ENCODE measurements at regions not wholly inside any gene's neighbourhood (a gene's known extent, or its start where the extent isn't known, plus 50 kb on each side); places are given as distances from the start of the nearest gene placed in this dataset.

DNA sequence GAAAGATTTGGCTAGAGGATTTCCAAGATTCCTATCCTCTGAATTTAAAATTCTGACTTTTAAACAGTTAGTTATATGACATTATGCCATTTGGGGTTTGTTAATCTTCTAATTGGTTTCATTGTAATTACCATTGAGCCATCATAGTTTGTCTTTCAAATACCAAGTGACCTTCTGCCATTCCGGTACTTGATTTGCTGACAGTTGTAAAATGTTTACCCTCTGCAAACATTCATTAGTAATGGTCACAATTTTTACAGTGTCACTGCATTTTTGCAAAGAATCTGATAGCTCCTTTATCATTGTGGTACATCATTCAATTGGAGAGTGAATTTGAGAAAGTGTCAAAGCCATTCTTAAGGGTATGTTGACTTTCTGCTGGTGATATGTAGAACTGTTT lies 645.0 kb upstream of the TBL1XR1 start:
- H3K4me1 ChIP-seq: peaks cover 4% of the 10 kb centered on the region; the same call in 1 of the 2 replicates
- no peak overlapping the region for H3K4me3 ChIP-seq (ENCODE audit: low read depth, low read length)
- DNase-seq: no peak
- no peaks in the 10 kb centered on the region for H3K9me3 ChIP-seq
- TF ChIP-seq, protein P1, sequence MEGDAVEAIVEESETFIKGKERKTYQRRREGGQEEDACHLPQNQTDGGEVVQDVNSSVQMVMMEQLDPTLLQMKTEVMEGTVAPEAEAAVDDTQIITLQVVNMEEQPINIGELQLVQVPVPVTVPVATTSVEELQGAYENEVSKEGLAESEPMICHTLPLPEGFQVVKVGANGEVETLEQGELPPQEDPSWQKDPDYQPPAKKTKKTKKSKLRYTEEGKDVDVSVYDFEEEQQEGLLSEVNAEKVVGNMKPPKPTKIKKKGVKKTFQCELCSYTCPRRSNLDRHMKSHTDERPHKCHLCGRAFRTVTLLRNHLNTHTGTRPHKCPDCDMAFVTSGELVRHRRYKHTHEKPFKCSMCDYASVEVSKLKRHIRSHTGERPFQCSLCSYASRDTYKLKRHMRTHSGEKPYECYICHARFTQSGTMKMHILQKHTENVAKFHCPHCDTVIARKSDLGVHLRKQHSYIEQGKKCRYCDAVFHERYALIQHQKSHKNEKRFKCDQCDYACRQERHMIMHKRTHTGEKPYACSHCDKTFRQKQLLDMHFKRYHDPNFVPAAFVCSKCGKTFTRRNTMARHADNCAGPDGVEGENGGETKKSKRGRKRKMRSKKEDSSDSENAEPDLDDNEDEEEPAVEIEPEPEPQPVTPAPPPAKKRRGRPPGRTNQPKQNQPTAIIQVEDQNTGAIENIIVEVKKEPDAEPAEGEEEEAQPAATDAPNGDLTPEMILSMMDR (IDR thresholded peaks at IDR 0.05; ENCODE audit: low read depth, low read length): no peak
- H3K27me3 ChIP-seq: no peaks in the 10 kb centered on the region
- H3K36me3 ChIP-seq: no peaks in the 10 kb centered on the region

DNA sequence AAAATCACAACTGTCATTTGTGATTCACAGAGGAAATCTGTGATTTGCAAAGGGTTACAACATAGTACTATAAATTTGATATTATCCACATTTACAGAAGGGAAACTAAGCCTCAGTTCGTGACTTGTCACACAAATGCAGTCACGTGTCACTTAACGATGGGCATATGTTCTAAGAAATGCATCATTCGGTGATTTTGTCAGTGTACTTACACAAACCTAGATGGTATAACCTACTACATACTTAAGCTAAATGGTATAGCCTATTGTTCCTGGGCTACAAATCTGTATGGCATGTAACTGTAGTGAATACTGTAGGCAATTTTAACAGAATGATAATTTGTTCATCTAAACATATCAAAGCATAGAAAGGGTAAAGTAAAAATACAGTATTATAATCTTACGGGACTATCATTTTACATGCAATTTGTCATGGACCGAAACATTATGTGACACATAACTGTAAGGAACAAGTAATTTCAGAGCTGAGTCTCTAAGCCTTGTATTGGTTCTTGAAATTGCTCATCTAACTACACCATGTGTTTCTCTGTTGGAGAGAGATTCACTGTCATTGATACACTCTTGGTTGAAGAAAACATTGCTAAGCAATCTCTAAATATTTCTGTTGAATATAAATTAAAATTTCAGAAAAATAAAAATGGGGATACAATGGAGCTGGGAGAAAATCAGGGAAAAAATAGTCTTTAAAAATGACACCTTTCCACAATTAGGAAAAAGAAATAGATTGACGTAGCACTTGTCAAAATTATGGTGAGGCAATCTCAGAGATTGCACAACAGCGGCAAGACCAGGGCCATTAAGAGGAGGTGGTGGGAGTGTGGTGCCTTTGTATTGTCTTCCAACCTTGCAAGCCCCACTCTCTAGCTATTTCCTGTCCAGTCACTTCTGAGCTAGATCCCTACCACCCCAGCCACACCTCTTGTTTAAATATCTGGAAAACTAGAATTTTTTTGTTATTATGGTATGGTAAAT lies 645.8 kb upstream of the TBL1XR1 start:
- H3K9me3 ChIP-seq: no peaks in the 10 kb centered on the region
- H3K36me3 ChIP-seq: no peaks in the 10 kb centered on the region
- DNase-seq: no peak
- no peak overlapping the region for H3K4me3 ChIP-seq (ENCODE audit: low read depth, low read length)
- peaks cover 4% of the 10 kb centered on the region; the same call in 1 of the 2 replicates for H3K4me1 ChIP-seq
- TF ChIP-seq, protein P1 (IDR thresholded peaks at IDR 0.05; ENCODE audit: low read depth, low read length): no peak
- H3K27me3 ChIP-seq: no peaks in the 10 kb centered on the region

DNA sequence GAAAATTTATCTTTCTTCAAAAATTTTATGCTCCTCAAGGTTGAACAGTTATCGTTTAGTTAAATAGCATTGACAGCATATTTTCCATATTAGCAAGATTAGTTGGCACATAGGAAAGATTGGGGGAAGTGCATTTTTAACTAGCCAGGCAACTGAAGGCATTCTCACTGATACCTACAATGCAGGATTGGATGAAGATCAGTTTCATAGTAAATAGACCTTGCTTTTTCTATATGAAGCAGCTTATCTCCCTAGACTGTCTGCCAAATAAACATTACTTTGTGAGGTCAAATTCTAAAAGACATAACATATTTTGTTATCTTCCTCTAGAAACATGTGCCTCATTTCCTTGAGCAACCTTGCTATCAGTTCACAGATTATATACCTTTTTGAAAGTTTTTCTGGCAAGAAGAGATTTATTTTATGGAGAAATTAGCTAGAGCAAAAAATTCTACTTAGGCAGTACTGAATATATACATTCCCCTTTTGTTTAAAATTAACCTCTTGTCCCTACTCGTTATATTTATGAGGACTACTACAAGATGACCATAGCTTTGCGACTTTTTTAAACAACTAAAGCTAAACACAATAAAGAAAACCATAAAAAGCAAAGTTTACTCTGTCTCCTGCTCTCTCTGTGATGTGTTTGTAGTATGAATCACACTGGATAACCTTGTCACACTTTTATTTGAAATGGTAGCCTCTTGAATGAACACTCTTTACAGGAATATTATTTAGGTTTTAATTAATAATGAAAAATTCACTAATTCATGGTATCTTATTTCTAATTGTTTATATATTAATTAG lies 654.9 kb upstream of the TBL1XR1 start:
- Histone ChIP-seq H3K9me3 (no peaks in the 10 kb centered on the region), H3K27me3 (no peaks in the 10 kb centered on the region), H3K4me3 (ENCODE audit: low read depth, low read length) (no peak overlapping the region), H3K36me3 (no peaks in the 10 kb centered on the region), H3K4me1 (peaks cover 25% of the 10 kb centered on the region)
- TF ChIP-seq, protein P1 (IDR thresholded peaks at IDR 0.05; ENCODE audit: low read depth, low read length): no peak
- DNase-seq: no peak

DNA sequence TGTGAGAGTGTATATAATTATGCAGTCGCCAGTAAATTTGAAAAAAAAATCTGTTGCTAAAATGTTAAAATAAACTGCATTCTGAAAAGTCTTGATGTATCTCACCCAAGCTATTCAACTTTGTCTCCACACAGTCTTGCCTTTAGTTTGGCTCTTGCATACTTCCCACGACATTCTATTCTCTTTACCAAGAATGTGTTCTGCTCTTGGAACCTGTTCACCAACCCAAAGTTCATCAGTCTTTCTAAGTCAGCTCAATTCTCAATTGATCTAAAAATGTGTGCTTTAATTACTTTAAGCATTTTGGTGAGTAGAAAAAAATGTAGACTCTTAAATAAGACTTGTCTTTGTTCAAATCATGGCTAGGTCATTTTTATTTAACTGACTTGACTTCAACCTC lies 657.7 kb upstream of the TBL1XR1 start:
- DNase-seq: no peak
- no peak overlapping the region for H3K4me3 ChIP-seq (ENCODE audit: low read depth, low read length)
- H3K9me3 ChIP-seq: no peaks in the 10 kb centered on the region; the same call in 1 of the 2 replicates
- peaks cover 20% of the 10 kb centered on the region for H3K4me1 ChIP-seq
- H3K36me3 ChIP-seq: no peaks in the 10 kb centered on the region
- TF ChIP-seq, protein P1 (IDR thresholded peaks at IDR 0.05; ENCODE audit: low read depth, low read length): no peak
- H3K27me3 ChIP-seq: no peaks in the 10 kb centered on the region

DNA sequence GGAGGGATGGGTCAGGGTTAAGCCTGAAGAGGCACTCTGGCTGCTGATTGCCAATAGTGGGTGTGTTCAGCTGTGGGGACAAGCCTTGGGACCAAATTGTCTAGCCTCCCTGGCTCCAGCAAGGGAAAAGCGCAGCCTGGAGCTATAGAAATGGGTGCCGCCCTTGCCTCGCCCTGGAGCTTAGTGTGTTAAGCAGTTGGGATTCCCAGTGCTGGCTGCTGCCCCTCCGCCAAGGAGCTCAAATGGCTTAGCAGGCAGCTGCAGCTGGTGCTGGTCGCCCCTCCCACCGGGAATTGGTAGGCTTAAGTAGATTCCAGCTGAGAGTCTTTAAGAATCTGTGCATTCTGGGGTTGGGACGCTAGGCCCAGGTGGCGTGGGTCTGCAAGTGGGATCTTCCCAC lies 662.9 kb upstream of the TBL1XR1 start:
- Histone ChIP-seq H3K9me3 (no peaks in the 10 kb centered on the region; the same call in none of the 2 replicates), H3K27me3 (no peaks in the 10 kb centered on the region), H3K4me1 (no peaks in the 10 kb centered on the region), H3K36me3 (no peaks in the 10 kb centered on the region), H3K4me3 (ENCODE audit: low read depth, low read length) (no peak overlapping the region)
- TF ChIP-seq, protein P1 (IDR thresholded peaks at IDR 0.05; ENCODE audit: low read depth, low read length): no peak
- DNase-seq: no peak

Data from BE2C (cell line).